HG03066 (cell line): ENCODE measurements at regions not wholly inside any gene's neighbourhood (a gene's known extent, or its start where the extent isn't known, plus 50 kb on each side); places are given as distances from the start of the nearest gene placed in this dataset.
"Not testable (repeated sequence)": the region's sequence is repeated elsewhere in the genome, so short reads cannot be mapped to it uniquely, and the experiment has no call there.

Experiments used
- ATAC-seq: cut with Tn5 transposase; IDR thresholded peaks from one replicate; pipeline ENCODE4 v1.9.1; 2021; ENCODE audit warnings: low read depth; ENCODE audit not compliant: unreplicated experiment

DNA sequence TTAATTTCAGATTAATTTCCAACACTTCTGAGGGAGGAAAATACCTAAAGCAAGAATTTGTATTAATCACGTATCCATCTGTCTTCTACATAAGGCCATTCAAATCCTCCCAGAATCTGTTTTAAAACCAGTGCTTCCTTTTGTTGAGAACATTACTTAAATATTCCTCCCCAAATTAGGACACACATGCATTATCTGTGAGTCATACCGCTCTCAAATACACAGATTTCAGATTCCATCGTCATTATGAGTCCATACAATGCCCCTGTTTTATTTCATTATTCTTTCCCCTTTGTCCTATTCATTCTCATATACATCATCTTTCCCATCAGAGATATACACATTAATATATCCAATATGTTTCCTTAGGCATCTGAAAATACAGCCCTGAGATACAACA is 57.3 kb upstream of the PRSS12 start:
- ATAC-seq, result no peak

DNA sequence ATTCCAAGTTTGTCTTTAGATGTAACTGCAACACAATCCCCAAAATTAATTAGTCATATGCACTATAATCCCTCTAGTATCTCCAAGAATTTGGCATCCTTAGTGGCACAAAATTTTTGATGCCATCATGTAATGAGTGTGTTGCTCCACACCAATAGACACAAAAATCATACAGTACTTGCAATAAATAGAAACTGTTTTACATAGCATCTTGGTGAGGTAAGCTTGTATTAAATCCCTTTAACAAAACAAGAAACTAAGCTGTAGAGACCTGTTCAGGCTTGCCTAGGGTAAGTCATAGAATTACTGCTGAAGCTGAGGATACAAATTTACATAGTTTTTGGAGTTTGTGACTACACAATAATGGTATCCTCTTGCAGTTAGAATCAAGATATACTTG is 64.5 kb upstream of the PRSS12 start:
- no peak for ATAC-seq

DNA sequence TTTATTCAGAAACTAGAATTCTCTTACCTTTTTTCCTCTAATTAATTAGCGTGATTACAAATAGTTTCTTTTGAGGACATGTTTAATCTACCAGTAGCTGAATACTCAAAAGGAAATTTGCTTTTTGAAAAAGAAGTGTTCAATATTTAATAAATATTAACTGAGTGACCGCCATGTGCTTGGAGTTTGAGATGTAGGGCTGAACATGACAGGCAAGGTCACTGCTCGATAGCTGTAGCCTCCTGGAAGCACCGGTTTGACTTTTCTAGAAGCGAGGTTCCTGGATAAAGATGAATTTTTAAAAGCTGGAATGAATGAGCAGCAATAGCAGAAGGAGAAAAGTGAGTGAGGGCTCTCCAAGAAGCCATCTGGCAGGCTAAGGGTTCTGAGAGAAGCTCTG is 65.0 kb upstream of the PRSS12 start:
- ATAC-seq, result not testable (repeated sequence)

DNA sequence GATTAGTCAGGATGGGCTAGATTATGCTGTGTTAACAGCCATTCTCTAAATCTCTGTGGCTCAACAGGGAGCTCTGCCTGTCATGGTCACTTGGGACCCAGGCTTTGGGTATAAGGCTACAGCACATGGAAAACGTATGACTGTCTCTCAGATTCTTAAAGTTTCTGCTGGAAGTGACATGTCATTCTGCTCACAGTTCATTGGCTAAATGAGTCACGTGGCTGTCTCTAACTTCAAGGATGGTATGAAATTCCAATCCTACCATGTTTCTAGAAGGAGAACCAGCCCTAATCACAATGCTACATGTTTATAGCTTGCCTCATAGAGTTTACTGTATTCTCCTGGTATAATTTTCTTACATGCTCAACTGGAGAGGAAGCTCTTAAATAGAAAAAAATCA is 65.6 kb upstream of the PRSS12 start:
- not testable (repeated sequence) for ATAC-seq

DNA sequence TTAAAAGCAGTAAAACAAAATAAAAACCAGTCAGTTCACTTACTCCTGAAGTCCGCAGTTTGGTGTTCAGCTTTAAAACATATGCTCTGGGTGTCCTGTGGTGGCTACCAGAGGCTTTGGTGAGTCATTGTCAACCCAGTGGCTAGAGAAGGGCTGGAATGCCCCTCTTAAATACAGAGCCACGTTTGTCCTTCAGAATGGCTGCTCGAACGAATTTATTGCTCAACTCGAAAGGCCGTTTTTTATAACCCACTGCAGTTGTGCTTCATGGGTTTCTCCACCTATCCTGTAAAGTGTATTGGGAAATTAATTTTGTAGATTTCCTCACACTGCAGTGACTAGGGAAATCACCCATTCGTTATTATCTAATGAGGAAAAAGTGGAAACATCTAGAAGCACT is 66.8 kb upstream of the PRSS12 start:
- not testable (repeated sequence) for ATAC-seq

DNA sequence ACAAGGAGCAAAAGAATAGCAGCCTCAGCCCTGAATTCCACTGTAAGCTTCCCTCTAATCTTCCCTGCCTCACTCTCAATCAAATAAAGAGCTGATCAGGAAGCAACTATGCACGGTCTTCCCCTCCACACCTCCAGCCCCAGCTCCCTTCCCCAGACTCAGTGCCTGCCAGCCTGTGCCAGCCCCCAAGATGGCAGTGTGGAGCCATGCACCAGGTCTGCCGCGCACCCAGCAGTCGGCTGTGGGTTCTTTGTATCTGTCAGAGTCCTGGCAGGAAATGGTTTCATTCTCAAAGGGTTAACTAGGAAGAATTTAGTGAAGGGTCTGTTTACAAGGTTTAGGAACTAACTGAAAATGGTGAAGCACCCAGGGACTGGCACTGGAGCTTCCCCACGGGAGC is 71.3 kb upstream of the PRSS12 start:
- ATAC-seq, result not testable (repeated sequence)

DNA sequence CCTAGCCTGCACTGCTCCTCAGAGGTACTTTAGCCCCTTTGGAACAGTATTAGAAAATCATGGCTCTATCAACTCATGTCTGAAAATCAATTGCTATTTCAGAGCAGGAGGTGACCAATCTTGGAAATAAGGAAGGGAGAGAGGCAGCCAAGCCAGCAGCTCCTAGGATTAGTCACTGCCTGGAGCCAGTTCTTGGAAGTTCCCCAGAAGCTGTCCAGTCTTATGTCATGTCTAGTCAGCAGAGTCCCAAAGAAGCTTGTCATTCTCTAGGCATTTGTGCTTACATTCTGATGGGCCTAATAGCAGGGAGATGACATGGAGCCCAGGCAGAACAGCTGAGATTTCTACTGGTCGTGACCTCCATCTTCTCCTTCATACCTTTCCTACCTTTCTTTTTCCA is 76.1 kb upstream of the PRSS12 start:
- not testable (repeated sequence) for ATAC-seq

DNA sequence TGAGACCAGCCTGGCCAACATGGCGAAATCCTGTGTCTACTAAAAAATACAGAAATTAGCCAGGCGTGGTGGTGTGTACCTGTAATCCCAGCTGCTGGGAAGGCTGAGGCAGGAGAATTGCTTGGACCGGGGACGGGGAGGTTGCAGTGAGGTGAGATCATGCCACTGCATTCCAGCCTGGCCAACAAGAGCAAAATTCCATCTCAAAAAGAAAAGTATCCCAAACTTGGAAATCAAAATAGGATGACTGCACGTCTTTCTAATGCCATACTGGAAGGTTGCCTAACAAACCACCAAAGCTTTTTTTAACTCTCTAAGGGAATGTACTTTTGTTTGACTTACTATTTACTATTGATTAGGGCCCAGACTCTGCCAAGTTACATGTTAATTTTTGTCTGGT is 79.6 kb upstream of the PRSS12 start:
- ATAC-seq, result not testable (repeated sequence)

DNA sequence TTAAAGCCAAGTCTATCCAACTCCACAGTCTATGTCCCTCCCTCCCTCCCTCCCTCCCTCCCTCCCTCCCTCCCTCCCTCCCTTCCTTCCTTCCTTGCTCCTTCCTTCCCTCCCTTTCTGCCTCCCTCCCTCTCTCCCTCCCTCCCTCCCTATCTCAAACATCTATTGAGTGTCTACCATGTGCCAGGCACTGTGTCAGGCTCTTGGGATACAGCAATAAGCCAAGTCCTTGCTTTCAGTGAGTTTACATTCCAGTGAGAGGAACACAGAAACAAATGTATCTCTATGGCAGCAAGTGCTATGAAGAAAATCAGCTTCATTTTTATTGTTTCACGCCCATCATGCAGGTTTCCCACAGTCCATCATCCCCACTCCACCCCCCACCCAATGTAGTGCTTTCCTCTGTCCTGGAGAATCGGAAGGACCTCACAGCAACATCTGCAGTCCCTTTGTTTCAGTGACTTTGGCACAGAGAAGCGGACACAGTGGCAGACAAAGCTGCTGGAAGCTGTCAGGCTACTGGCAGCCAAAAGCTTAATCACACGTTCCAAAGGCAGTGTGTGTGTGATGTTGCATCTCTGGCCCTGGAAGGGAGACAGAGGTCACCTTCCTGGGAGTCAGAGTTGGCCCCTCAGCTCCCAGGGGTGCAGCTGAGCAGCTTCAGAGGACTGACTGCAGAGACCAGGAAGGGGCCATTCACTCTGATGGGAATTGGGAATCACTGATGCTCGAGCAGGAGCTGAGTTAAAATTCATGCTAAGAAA is 81.0 kb upstream of the PRSS12 start:
- not testable (repeated sequence) for ATAC-seq

DNA sequence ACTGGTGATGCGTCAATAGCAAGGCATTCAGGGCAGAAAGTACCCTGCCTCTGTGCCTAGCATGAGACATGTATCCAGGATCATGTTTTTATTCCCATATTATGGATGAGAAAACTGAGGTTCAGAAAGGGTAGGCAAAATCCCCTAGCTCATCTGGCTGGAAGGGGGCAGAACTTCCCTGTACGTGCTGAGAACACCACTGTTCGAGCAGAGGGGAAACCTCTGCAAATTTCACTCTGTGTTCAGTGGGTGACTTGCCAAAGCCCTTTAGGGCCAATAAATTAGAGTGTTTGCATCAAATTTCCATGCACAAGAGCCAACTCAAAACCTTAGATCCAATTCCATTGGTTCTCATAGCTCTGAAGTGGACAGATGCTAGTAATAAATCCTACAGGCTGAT is 82.6 kb upstream of the PRSS12 start:
- ATAC-seq, result not testable (repeated sequence)

DNA sequence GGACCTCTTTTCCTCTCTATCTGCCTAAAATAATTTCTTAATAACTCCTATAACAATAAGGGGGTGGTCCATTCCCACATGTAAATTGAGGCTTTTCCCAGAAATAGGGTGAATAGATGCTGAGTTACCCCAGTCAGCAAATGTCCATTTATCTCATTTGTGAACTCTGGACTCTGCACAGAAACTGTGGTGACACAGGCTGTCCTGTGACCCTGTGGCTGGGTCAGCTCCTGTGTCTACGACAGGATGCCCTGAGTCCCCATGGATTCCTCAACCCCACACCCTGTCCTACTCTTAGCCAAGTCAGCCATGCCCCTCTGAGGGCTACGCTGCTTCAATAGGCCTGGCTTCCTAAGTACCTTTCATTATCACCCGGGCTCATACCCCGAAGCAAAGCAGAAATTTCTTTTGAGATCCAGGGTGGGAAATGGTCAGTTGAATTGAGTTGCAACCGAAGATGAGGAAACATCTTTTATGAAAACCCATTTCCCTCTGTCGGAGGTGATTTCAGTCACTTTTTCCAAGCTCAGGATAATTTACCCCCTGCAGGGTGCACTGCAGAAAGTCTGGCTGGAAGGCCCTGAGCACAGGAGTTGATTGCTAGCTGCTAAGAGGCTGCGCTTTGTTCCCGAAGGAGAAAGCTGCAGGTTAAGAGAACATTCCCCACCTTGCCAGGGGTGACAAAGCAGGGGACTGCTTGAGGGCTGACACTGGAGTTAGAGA is 89.5 kb upstream of the PRSS12 start:
- ATAC-seq, result not testable (repeated sequence)

DNA sequence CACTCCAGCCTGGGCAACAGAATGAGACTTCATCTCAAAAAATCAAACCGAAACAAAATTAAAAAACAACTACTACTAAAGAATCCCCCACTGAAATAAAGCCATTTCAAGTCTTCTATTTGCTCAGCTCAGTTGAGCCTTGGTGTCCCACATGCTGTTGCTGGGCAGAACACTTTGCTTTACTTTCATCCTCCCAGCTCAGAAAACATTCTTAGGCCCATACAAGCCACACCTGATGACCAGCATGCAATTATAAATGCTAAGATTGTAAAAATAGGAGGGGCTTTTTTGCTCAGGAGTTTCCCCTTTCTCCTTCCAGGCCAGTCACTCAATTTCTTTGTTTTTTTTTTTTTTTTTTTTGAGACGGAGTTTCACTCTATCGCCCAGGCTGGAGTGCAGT is 94.6 kb upstream of the PRSS12 start:
- ATAC-seq, result not testable (repeated sequence)

DNA sequence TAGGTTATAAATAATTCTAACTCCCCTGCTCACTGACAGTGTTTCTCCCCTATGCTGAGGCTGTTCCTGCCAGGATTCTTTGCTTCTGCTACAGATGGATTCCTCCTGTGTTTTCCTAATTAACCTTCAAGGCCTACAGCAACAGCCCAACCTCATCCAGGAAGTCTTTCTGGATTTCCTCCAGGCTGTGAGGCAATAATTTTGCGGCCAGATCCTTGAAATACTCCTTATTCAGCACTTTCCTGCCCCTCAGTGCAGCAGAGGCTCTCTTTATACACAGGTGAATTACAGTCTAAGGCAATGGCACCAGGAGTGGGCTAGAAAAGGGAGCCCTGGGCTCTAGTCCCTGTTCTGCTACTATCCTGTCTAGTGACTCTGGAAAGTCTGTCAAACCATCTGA is 102.1 kb upstream of the PRSS12 start:
- ATAC-seq, result not testable (repeated sequence)

DNA sequence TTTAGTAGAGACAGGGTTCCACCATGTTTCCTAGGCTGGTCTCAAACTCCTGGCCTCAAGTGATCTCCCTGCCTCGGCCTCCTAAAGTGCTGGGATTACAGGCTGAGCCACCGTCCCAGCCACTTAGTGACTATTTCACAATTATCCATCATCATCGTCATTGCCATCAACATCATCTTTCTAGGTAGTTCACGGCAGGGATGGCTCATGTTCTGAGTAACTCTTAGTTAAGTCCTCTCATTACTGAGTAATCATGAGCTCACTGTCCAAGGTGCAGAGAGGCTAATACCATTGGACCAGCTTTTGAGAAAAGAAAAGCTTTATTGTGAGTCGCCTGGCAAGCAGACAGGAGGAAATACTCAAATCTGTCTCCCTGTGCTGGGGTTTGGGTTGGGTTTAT is 108.6 kb upstream of the PRSS12 start:
- not testable (repeated sequence) for ATAC-seq

DNA sequence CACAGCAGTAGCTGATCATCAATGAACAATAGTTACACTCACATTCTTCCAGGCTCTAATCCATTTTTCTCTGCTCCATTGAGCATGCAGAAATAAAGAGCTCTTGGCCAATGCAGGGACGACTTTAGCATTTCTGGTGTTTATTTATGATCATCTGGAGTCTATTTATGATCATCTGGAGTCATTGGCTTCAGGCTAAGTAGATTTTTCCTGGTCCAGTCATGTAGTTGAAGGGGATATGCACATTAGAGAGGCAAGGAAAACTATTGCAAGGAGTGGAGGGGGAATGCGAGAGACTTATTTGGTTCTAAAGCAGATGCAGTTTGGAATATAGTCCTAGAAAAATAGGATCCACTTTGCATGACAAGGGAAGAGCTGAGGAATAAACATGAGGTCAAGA is 113.0 kb upstream of the PRSS12 start:
- not testable (repeated sequence) for ATAC-seq

DNA sequence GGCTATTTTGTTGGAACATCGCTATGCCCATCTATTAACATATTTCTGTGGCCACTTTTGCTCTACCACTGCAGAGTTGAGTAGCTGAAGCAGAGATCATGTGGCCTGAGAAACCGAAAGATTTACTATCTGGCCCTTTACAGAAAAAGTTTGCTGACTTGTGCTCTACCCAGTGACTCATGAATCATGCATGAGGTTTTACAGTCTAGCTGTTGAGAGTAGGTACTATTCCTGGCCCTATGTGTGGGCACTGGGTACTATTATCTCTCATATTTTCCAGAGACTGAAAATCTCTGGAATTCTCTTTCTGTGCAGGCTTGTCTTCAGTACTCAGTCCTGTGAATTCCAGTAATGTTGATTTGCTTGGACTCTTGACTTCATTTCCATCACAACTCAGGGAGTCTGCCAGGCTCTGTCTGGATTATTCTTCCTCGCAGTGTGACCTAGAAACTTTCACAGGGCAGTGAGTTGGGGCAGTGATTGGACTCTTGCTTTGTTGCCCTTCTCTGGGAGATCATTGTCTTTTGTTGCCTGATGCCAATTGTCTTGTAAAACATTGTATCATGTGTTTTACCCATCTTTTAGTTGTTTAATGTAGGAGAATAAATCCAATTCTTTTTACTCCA is 121.3 kb upstream of the PRSS12 start:
- ATAC-seq, result not testable (repeated sequence)

DNA sequence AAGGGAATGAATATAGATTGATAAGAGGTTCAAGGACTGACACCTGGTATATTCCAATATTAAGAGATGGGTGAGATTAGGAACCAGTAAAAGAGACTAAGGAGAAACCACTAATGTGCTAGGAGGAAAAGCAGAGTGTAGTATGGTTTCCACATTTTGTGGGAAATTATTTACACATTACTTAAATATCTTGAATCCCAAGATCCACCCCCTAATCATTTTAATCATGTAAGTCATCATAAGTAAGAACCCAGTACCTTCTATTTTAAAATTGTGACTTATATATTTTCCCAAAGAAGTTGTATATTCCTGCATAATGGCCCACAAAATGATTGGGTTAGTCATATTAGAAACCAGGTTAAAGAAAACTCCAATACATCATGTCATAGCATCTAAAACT is 122.0 kb upstream of the PRSS12 start:
- ATAC-seq, result not testable (repeated sequence)

DNA sequence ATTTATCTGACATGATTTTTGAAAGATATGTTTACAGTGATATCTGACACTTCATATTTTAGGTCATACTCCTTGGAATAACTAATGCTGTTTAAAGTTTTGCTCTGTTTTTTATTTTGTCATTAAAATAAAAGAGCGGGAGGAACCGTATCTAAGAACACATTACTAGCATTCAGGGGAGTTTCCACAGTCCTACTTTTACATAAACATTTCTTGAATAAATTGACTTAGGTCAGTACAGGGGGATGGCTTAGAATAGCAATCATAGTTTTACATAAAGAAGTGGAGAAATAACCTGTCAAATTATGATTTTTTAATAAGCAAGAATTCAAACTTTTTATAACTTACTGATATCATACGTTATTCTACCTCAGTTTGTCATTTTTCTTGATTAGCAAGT is 123.1 kb upstream of the PRSS12 start:
- ATAC-seq, result not testable (repeated sequence)

DNA sequence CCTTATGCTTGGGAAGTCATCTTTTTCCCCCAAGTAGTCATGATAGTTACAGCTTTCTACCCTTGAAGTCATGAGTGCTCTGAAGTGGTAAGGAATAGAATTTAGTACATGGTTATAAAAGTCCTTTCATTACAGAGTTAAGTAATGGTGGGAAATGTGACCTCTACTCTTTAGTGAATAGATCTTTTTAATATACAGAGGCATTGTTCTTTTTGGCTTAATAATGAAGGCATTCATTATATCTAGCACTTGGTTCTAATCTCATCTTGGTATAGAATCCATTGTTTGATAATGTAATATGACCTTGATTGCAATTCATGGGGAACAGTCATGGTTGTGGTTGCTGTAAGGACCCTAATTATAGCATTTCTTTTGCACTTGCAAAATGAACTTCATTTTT is 125.0 kb upstream of the PRSS12 start:
- not testable (repeated sequence) for ATAC-seq

DNA sequence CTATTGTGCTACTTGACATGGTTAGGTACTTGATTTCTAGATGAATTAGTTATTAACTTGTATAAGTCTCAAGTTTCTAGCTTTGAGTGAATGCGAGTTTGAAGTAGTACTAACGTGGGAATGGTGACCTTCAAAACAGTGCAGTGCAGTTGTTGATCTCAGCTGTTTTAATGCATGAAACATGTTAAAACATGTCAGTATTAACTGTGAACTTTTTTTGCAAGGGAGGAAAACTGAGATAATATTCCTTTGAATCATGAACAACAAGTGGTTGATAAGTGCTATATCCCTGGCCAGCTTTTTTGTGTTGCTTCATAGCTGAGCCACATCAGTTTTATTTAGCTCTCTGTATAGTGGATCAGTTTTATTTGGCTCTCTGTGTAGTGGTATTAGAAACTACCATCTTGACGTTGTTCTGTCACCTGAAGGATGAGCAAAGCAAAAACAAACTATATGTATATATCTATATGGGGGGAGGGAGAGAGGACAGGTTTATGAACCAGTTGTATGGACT is 133.1 kb upstream of the PRSS12 start:
- not testable (repeated sequence) for ATAC-seq

DNA sequence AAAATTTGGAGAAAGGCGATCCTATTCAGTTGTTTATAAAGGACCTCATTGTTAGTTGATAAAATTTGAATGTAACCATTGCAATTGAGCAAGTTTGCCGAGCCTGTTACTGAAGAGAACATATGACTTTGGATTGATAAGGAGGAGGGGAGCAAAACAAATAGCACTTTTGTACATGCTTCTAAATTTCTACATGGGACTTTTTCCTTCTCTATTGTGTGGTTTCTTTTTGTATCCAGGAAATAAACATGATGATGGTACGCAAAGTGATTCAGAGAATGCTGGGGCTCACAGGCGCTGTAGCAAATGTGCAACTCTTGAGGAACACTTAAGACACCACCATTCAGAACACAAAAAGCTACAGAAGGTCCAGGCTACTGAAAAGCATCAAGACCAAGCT is 140.2 kb upstream of the PRSS12 start:
- ATAC-seq, result not testable (repeated sequence)
